WTC11 (cell line): ENCODE measurements at regions not wholly inside any gene's neighbourhood (a gene's known extent, or its start where the extent isn't known, plus 50 kb on each side); places are given as distances from the start of the nearest gene placed in this dataset.
A peak's percentile ranks its signal among the peaks of the same experiment; 100 is the strongest.

Experiments used
- ATAC-seq: fragments of 200-7000 bp; cut with Tn5 transposase; 2 replicates; pipeline ENCODE4 v1.10.0; 2021; ENCODE audit warnings: mild to moderate bottlenecking, moderate library complexity
- CTCF ChIA-PET: fragments of 300-600 bp; sonication (Branson Sonifier 250); formaldehyde crosslinking; loops from one replicate; lab custom pipeline; 2021; ENCODE audit warnings: antibody characterized with exemption; lab: Charles Lee
- POLR2A ChIA-PET: fragments of 350-600 bp; sonication (Branson Sonifier 250); formaldehyde crosslinking; loops from one replicate; lab custom pipeline; 2021; ENCODE audit warnings: antibody characterized with exemption; lab: Charles Lee
- DNase-seq: peaks from one replicate; pipeline ENCODE4 v3.0.0; 2021; ENCODE audit warnings: low spot score
- H3K27ac Mint-ChIP-seq: 2 replicates; pipeline ENCODE4 v1.8.0; 2021; ENCODE audit warnings: mixed read lengths
- H3K27me3 Mint-ChIP-seq: 2 replicates; pipeline ENCODE4 v1.8.0; 2021; ENCODE audit warnings: low read depth, mild to moderate bottlenecking, moderate library complexity, mixed read lengths
- H3K36me3 Mint-ChIP-seq: 2 replicates; pipeline ENCODE4 v1.8.0; 2021; ENCODE audit warnings: mixed read lengths
- H3K4me1 Mint-ChIP-seq: 2 replicates; pipeline ENCODE4 v1.8.0; 2022; ENCODE audit warnings: mixed read lengths
- H3K4me3 Mint-ChIP-seq: 2 replicates; pipeline ENCODE4 v1.8.0; 2021; ENCODE audit warnings: mild to moderate bottlenecking, moderate library complexity, mixed read lengths
- H3K9me3 Mint-ChIP-seq: 2 replicates; pipeline ENCODE4 v1.8.0; 2021; ENCODE audit warnings: mixed read lengths
- ATF1 ChIP-seq: sonication (generic); formaldehyde crosslinking; IDR thresholded peaks from 2 replicates; pipeline ENCODE4 v1.8.1; 2023; ENCODE audit warnings: mild to moderate bottlenecking, moderate library complexity, missing genetic modification reagents
- CBFB ChIP-seq: sonication (generic); formaldehyde crosslinking; IDR thresholded peaks from 2 replicates; pipeline ENCODE4 v1.8.1; 2022; ENCODE audit warnings: mild to moderate bottlenecking, low read depth, missing genetic modification reagents
- CREM ChIP-seq: sonication (generic); formaldehyde crosslinking; IDR thresholded peaks from 2 replicates; pipeline ENCODE4 v1.8.1; 2022; ENCODE audit warnings: mild to moderate bottlenecking, missing genetic modification reagents, moderate library complexity
- E2F1 ChIP-seq: sonication (generic); formaldehyde crosslinking; IDR thresholded peaks from 2 replicates; pipeline ENCODE4 v1.8.0; 2022; ENCODE audit warnings: mild to moderate bottlenecking, missing genetic modification reagents
- E2F5 ChIP-seq: sonication (generic); formaldehyde crosslinking; IDR thresholded peaks from 2 replicates; pipeline ENCODE4 v1.8.1; 2022; ENCODE audit warnings: mild to moderate bottlenecking, moderate library complexity, missing genetic modification reagents
- ESRRA ChIP-seq: sonication (generic); formaldehyde crosslinking; IDR thresholded peaks from 2 replicates; pipeline ENCODE4 v1.8.1; 2022; ENCODE audit warnings: mild to moderate bottlenecking, missing genetic modification reagents, borderline replicate concordance
- FOXJ3 ChIP-seq: sonication (generic); formaldehyde crosslinking; IDR thresholded peaks from 2 replicates; pipeline ENCODE4 v1.9.0; 2021; ENCODE audit warnings: missing genetic modification reagents, mild to moderate bottlenecking, borderline replicate concordance
- HMGA2 ChIP-seq: fragments of 250-450 bp; sonication (Bioruptor Pico); IDR thresholded peaks from 2 replicates; pipeline ENCODE4 v1.4.0; 2021; ENCODE audit warnings: mild to moderate bottlenecking, moderate library complexity
- HMGXB4 ChIP-seq: sonication (generic); formaldehyde crosslinking; IDR thresholded peaks from 2 replicates; pipeline ENCODE4 v1.8.1; 2023; ENCODE audit warnings: mild to moderate bottlenecking, moderate library complexity, missing genetic modification reagents
- JUN ChIP-seq: sonication (generic); formaldehyde crosslinking; IDR thresholded peaks from 2 replicates; pipeline ENCODE4 v1.8.0; 2023; ENCODE audit warnings: mild to moderate bottlenecking, missing genetic modification reagents
- KAT7 ChIP-seq: sonication (generic); formaldehyde crosslinking; IDR thresholded peaks from 2 replicates; pipeline ENCODE4 v1.8.1; 2023; ENCODE audit warnings: missing genetic modification reagents, mild to moderate bottlenecking, borderline replicate concordance
- MXD4 ChIP-seq: fragments of 250-450 bp; sonication (Bioruptor Pico); IDR thresholded peaks from 2 replicates; pipeline ENCODE4 v1.8.0; 2021; ENCODE audit warnings: mild to moderate bottlenecking, moderate library complexity, borderline replicate concordance
- NR1H2 ChIP-seq: sonication (generic); formaldehyde crosslinking; IDR thresholded peaks from 2 replicates; pipeline ENCODE4 v1.9.0; 2021; ENCODE audit warnings: mild to moderate bottlenecking, moderate library complexity, missing genetic modification reagents
- SP1 ChIP-seq: sonication (generic); formaldehyde crosslinking; conservative IDR thresholded peaks from 2 replicates; pipeline ENCODE4 v1.8.1; 2022; ENCODE audit warnings: missing genetic modification reagents
- TCF7 ChIP-seq: sonication (generic); formaldehyde crosslinking; IDR thresholded peaks from 2 replicates; pipeline ENCODE4 v1.8.0; 2022; ENCODE audit warnings: mild to moderate bottlenecking, low read depth, missing genetic modification reagents, moderate library complexity
- ZBTB21 ChIP-seq: sonication (generic); formaldehyde crosslinking; IDR thresholded peaks from 2 replicates; pipeline ENCODE4 v1.8.1; 2023; ENCODE audit warnings: mild to moderate bottlenecking, missing genetic modification reagents, borderline replicate concordance
- ZMAT4 ChIP-seq: fragments of 250-450 bp; sonication (Bioruptor Pico); IDR thresholded peaks from 2 replicates; pipeline ENCODE4 v1.9.0; 2021; ENCODE audit warnings: mild to moderate bottlenecking
- ZNF121 ChIP-seq: sonication (generic); formaldehyde crosslinking; IDR thresholded peaks from 2 replicates; pipeline ENCODE4 v1.8.0; 2023; ENCODE audit warnings: missing genetic modification reagents
- ZNF219 ChIP-seq: sonication (generic); formaldehyde crosslinking; IDR thresholded peaks from 2 replicates; pipeline ENCODE4 v1.8.0; 2023; ENCODE audit warnings: missing genetic modification reagents, mild to moderate bottlenecking, borderline replicate concordance
- ZNF281 ChIP-seq: sonication (generic); formaldehyde crosslinking; IDR thresholded peaks from 2 replicates; pipeline ENCODE4 v1.8.0; 2023; ENCODE audit warnings: mild to moderate bottlenecking, missing genetic modification reagents
- ZNF425 ChIP-seq: fragments of 250-450 bp; sonication (Bioruptor Pico); conservative IDR thresholded peaks from 2 replicates; pipeline ENCODE4 v1.9.0; 2021; ENCODE audit warnings: mild to moderate bottlenecking
- ZNF532 ChIP-seq: fragments of 250-450 bp; sonication (Bioruptor Pico); IDR thresholded peaks from 2 replicates; pipeline ENCODE4 v1.9.0; 2021; ENCODE audit warnings: mild to moderate bottlenecking, borderline replicate concordance
- ZNF671 ChIP-seq: fragments of 250-450 bp; sonication (Bioruptor Pico); IDR thresholded peaks from 2 replicates; pipeline ENCODE4 v1.8.0; 2021; ENCODE audit warnings: mild to moderate bottlenecking

GRCh38 chr4:27248829-27249228, 388.2 kb downstream of the STIM2 start:
- Mint-ChIP-seq H3K27ac (no peak overlapping the region), H3K9me3 (peaks cover 7% of the 10 kb centered on the region), H3K36me3 (no peaks in the 10 kb centered on the region), H3K4me3 (no peak overlapping the region), H3K4me1 (peaks cover 7% of the 10 kb centered on the region), H3K27me3 (no peaks in the 10 kb centered on the region; the same call in none of the 2 replicates)
- no peak for ATAC-seq
- TF ChIP-seq HMGXB4 (CRISPR knock-in tag) (no peak), HMGA2 (CRISPR knock-in tag) (no peak), E2F1 (CRISPR knock-in tag) (no peak), CBFB (CRISPR knock-in tag) (no peak), SP1 (CRISPR knock-in tag) (no peak), ATF1 (CRISPR knock-in tag) (no peak), ZNF281 (no peak), FOXJ3 (no peak), E2F5 (CRISPR knock-in tag) (no peak), ZNF532 (no peak), ZNF219 (CRISPR knock-in tag) (no peak), KAT7 (no peak)
- CTCF ChIA-PET, result no interaction called here
- DNase-seq, result no peak
- POLR2A ChIA-PET, result no interaction called here

- CTCF ChIA-PET, result no interaction called here
- no peaks in the 10 kb centered on the region for H3K36me3 Mint-ChIP-seq
Measured at GRCh38 chr4:27251771-27252170, 391.1 kb downstream of the STIM2 start.

More at GRCh38 chr4:27251771-27252170, 391.1 kb downstream of the STIM2 start:
- TF ChIP-seq NR1H2 (CRISPR knock-in tag) (no peak), ZNF121 (CRISPR knock-in tag) (no peak), ZNF671 (no peak), MXD4 (CRISPR knock-in tag) (no peak), ZMAT4 (CRISPR knock-in tag) (no peak), TCF7 (CRISPR knock-in tag) (no peak), ESRRA (CRISPR knock-in tag) (no peak), ZNF425 (no peak), ZBTB21 (CRISPR knock-in tag) (no peak), SP1 (CRISPR knock-in tag) (no peak), JUN (no peak), CREM (no peak)
- ATAC-seq (peak; percentile 77), DNase-seq (no peak)
- Mint-ChIP-seq H3K27ac (no peak overlapping the region), H3K9me3 (peaks cover 10% of the 10 kb centered on the region), H3K27me3 (peaks cover 3% of the 10 kb centered on the region), H3K4me1 (peaks cover 11% of the 10 kb centered on the region), H3K4me3 (no peak overlapping the region)
- POLR2A ChIA-PET, result no interaction called here
